GM10266 (cell line): ENCODE measurements at regions not wholly inside any gene's neighbourhood (a gene's known extent, or its start where the extent isn't known, plus 50 kb on each side); places are given as distances from the start of the nearest gene placed in this dataset.

Source experiments
- DNase-seq: peaks from one replicate; pipeline ENCODE4 v3.0.0; 2012; ENCODE audit errors: extremely low spot score
- TF ChIP-seq, protein P1 (sequence below): IDR thresholded peaks from 2 replicates; pipeline ENCODE4 v1.5.1; 2012; ENCODE audit warnings: mild to moderate bottlenecking, low read depth; ENCODE audit not compliant: control insufficient read depth, insufficient read depth; ENCODE audit errors: missing control alignments

DNA sequence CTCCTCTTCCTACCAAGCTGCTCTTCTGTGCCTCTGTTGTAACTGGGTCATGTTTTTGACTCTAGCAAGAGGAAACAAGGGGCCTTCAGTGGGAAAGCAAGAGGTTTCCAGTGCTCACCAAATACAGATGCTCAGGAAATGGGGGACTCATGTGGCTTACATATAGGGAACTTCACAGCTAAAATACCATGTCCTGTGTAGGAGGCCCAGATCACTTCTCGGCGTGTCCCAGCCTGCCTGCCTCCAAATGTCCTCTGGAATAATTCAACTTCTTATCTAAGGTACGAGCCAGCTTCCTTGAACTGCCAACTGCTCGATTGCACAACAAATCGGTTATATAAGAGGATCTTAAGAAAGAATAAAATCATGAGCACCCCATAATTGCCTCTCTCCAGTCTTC lies 161.3 kb downstream of the KIT start:
- DNase-seq = no peak
- TF ChIP-seq, protein P1, sequence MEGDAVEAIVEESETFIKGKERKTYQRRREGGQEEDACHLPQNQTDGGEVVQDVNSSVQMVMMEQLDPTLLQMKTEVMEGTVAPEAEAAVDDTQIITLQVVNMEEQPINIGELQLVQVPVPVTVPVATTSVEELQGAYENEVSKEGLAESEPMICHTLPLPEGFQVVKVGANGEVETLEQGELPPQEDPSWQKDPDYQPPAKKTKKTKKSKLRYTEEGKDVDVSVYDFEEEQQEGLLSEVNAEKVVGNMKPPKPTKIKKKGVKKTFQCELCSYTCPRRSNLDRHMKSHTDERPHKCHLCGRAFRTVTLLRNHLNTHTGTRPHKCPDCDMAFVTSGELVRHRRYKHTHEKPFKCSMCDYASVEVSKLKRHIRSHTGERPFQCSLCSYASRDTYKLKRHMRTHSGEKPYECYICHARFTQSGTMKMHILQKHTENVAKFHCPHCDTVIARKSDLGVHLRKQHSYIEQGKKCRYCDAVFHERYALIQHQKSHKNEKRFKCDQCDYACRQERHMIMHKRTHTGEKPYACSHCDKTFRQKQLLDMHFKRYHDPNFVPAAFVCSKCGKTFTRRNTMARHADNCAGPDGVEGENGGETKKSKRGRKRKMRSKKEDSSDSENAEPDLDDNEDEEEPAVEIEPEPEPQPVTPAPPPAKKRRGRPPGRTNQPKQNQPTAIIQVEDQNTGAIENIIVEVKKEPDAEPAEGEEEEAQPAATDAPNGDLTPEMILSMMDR = no peak

DNA sequence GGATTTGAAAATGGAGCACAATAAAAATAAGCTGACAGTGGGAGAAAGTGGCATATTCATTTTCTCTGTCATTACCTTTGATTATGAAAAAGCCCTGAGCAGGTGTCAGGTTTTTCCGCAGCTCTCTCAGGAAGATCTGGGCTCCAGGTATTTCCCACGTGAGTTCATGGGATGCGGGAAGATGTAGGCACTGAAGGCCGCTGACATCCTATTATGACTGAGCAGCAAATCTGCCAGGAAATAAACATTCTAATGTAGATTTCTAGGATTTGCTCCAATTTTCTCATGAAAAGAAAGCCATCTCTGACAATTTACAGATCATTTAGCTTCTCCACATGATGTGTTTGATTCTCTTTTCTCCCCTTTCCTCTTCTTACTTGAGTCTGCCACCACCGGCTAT lies 160.7 kb downstream of the KIT start:
- TF ChIP-seq, protein P1 = no peak
- no peak for DNase-seq

GRCh38 chr4:54813674-54814073 lies 155.9 kb downstream of the KIT start:
- TF ChIP-seq, protein P1 = no peak
- DNase-seq = no peak

GRCh38 chr4:54806351-54806750 lies 148.6 kb downstream of the KIT start:
- DNase-seq = no peak
- TF ChIP-seq, protein P1 = no peak

DNA sequence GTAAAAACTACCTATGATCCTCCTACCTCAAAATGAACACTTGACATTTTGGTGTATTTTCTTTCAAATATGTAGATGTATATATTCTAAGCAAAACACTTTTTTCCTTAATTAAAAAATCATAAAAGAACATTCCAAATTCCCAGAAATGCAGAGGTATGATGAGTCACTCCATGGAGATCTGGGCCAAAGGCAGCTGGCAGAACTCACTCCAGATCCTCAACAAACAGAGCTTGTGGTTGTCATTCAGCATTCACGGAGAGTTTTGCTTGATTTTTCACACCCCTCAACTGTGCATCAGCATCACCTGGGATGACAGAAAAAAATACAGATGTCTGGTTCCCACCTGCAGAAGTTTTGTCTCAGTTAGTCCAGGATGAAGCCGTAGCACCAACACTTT lies 144.6 kb downstream of the KIT start:
- no peak for DNase-seq
- TF ChIP-seq, protein P1 = no peak

DNA sequence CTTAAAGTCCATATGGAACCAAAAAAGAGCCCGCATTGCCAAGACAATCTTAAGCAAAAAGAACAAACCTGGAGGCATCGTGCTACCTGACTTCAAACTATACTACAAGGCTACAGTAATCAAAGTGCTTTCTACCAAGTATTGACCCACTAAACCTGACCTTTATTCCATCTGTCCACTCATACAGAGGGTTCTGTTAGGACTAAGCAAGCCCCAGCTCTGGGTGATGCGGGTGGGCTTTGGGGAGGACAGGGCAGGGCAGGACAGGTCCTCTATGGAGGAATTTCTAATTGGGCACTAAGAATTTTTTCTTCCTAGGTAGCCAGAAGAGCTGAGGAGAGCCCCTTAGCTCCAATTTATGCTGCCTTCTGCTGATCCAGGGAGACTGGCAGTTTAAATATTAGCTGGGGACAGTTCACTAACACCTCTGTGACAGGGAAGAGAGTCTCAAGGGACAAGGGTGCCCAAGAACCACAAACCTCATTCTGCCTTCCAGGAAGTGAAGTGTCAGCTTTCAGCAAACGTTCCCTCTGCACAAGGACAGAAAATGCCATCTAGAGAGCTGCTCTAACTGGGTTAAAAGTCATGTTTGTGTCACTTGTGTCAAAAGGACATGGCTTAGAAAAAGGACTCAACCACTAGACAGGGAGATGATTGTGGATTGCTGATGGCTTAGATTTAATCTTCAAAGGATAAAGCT lies 143.2 kb downstream of the KIT start:
- no peak for DNase-seq

DNA sequence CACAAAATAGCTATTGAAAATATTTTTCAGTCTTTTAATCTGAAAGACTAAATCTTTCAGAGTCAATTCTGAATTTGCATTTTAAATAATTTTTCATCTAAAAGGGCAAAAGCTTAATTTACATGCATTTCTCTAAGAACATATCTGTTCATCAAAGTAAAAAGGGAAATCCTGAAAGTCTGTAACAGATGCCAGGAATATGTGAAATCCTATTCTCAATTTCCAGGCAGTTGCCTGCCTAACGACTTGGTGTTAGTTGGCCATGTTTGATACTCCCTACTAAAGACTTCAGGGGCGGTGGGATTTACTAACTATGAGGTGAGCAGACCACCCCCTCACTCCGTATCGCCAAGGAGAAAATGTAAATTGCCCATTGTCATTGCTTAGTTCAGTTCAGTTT lies 136.8 kb downstream of the KIT start:
- DNase-seq = no peak
- TF ChIP-seq, protein P1 = no peak

More for the DNA sequence above, 143.2 kb downstream of the KIT start:
- TF ChIP-seq, protein P1 = no peak
